B cell (primary cell): ENCODE measurements at regions not wholly inside any gene's neighbourhood (a gene's known extent, or its start where the extent isn't known, plus 50 kb on each side); places are given as distances from the start of the nearest gene placed in this dataset.

Experiments
- ATAC-seq: fragments of 200-7000 bp; cut with Tn5 transposase; one replicate; pipeline ENCODE4 v1.10.0; 2021; ENCODE audit warnings: low read depth, mild to moderate bottlenecking, moderate number of reproducible peaks, moderate library complexity
- CTCF ChIA-PET: fragments of 350-600 bp; sonication (Branson Sonifier 250); formaldehyde crosslinking; loops from one replicate; lab custom pipeline; 2021; ENCODE audit warnings: antibody characterized with exemption, inconsistent platforms; lab: Charles Lee
- POLR2A ChIA-PET: fragments of 350-600 bp; sonication (Branson Sonifier 250); formaldehyde crosslinking; loops from one replicate; lab custom pipeline; 2021; ENCODE audit warnings: antibody characterized with exemption; lab: Charles Lee
- DNase-seq: peaks from one replicate; pipeline ENCODE4 v3.0.0; 2013
- H2AFZ ChIP-seq: 2 replicates; pipeline ENCODE4 v1.6.1; 2012; ENCODE audit warnings: mild to moderate bottlenecking, low read depth, low read length; ENCODE audit not compliant: insufficient read depth, poor library complexity, severe bottlenecking
- H3K27ac ChIP-seq, 2 donors: 1 replicate in 1 of 2; 2 replicates in 1 of 2; pipeline ENCODE4 v1.5.1; 2012 to 2013; ENCODE audit warnings: low read length in 2 of 2, mild to moderate bottlenecking in 2 of 2, moderate library complexity in 1 of 2
- H3K27me3 ChIP-seq, 4 experiments: fragments of 200-600 bp in 1 of 4; sonication (generic) in 1 of 4; replicated peaks in 1 of 4; 1 replicate in 2 of 4; 2 replicates in 2 of 4; pipeline versions ENCODE4 v1.6.1 to v1.7.0; 2013 to 2016; ENCODE audit warnings: low read length in 3 of 4, mild to moderate bottlenecking in 2 of 4, mixed read lengths in 1 of 4, moderate library complexity in 1 of 4; ENCODE audit not compliant: insufficient read depth in 4 of 4, control insufficient read depth in 3 of 4; ENCODE audit errors: control extremely low read depth in 1 of 4
- H3K36me3 ChIP-seq, 2 experiments: replicated peaks in 1 of 2; 1 replicate in 1 of 2; 2 replicates in 1 of 2; pipeline versions ENCODE4 v1.6.1 to v1.7.1; 2013; ENCODE audit warnings: low read length in 1 of 2; ENCODE audit not compliant: insufficient read depth in 2 of 2, control insufficient read depth in 1 of 2; ENCODE audit errors: control extremely low read depth in 1 of 2, extremely low read depth in 1 of 2
- H3K4me1 ChIP-seq, 2 donors: fragments of 200-600 bp in 1 of 2; sonication (generic) in 1 of 2; 1 replicate in 1 of 2; 2 replicates in 1 of 2; pipeline versions ENCODE4 v1.5.1 to v1.6.1; 2013 to 2017; ENCODE audit warnings: low read length in 2 of 2; ENCODE audit not compliant: control insufficient read depth in 2 of 2, insufficient read depth in 2 of 2
- H3K4me2 ChIP-seq: replicated peaks from 2 replicates; pipeline ENCODE3; 2012; ENCODE audit warnings: mild to moderate bottlenecking, low read depth, low read length; ENCODE audit not compliant: poor library complexity, severe bottlenecking
- H3K4me3 ChIP-seq, 5 experiments: fragments of 200-600 bp in 1 of 5; sonication (generic) in 1 of 5; 1 replicate in 3 of 5; 2 replicates in 2 of 5; pipeline versions ENCODE4 v1.5.1 to v1.7.0; 2011 to 2016; ENCODE audit warnings: low read length in 4 of 5, mild to moderate bottlenecking in 4 of 5, low read depth in 2 of 5, control low read depth in 1 of 5, moderate library complexity in 1 of 5; ENCODE audit not compliant: insufficient read depth in 1 of 5; ENCODE audit errors: control extremely low read depth in 1 of 5, extremely low read depth in 1 of 5
- H3K79me2 ChIP-seq: fragments of 200-600 bp; sonication (generic); one replicate; pipeline ENCODE4 v1.6.0; 2016; ENCODE audit warnings: low read length; ENCODE audit not compliant: control insufficient read depth, insufficient read depth
- H3K9ac ChIP-seq: fragments of 200-600 bp; sonication (generic); 2 replicates; pipeline ENCODE4 v1.6.1; 2017; ENCODE audit warnings: mild to moderate bottlenecking, low read length, moderate library complexity
- H3K9me3 ChIP-seq, 3 donors: one replicate each; pipeline versions ENCODE4 v1.6.1 to v1.7.1; 2013; ENCODE audit warnings: low read length in 2 of 3; ENCODE audit not compliant: control insufficient read depth in 2 of 3, insufficient read depth in 1 of 3; ENCODE audit errors: control extremely low read depth in 1 of 3
- H4K20me1 ChIP-seq: 2 replicates; pipeline ENCODE4 v1.6.0; 2012; ENCODE audit warnings: mild to moderate bottlenecking, low read length; ENCODE audit not compliant: insufficient read depth, control insufficient read depth, poor library complexity, severe bottlenecking
- H3K27ac Mint-ChIP-seq: one replicate; pipeline ENCODE4 v1.8.0; 2021; ENCODE audit warnings: mixed read lengths
- H3K27me3 Mint-ChIP-seq: one replicate; pipeline ENCODE4 v1.8.0; 2021; ENCODE audit warnings: mixed read lengths
- H3K4me1 Mint-ChIP-seq: one replicate; pipeline ENCODE4 v1.8.0; 2021; ENCODE audit warnings: mixed read lengths
- H3K4me3 Mint-ChIP-seq: one replicate; pipeline ENCODE4 v1.8.0; 2021; ENCODE audit warnings: mixed read lengths
- H3K9me3 Mint-ChIP-seq: one replicate; pipeline ENCODE4 v1.8.0; 2022; ENCODE audit warnings: mixed read lengths; ENCODE audit not compliant: insufficient read depth
- CTCF ChIP-seq: fragments of 200-600 bp; IDR thresholded peaks from one replicate; pipeline ENCODE4 v1.8.0; 2022; ENCODE audit warnings: antibody characterized with exemption, mild to moderate bottlenecking
- EZH2 ChIP-seq: IDR thresholded peaks from 2 replicates; pipeline ENCODE4 v1.6.1; 2012; ENCODE audit warnings: borderline replicate concordance, low read depth, mild to moderate bottlenecking, moderate library complexity, low read length; ENCODE audit not compliant: insufficient read depth, poor library complexity, severe bottlenecking
- WGBS: methylation state at CpG from one replicate; pipeline ENCODE4 v1.1.5; 2013; ENCODE audit warnings: missing lambda C conversion rate; ENCODE audit not compliant: insufficient coverage; 5-methylcytosine and 5-hydroxymethylcytosine counted together
- intact Hi-C: fragments of 100-400 bp; cut with micrococcal nuclease; formaldehyde crosslinking; loops from one replicate; pipeline ENCODE4 v1.10.0; 2022

- DNase-seq (no peak), ATAC-seq (no peak)
- no peak overlapping the region for H3K4me2 ChIP-seq
- intact Hi-C loops, result no loop called here
- Mint-ChIP-seq H3K4me1 (peaks cover 6% of the 10 kb centered on the region), H3K4me3 (no peak overlapping the region), H3K27me3 (no peaks in the 10 kb centered on the region), H3K27ac (no peak overlapping the region), H3K9me3 (no peaks in the 10 kb centered on the region)
- H3K27ac ChIP-seq, result no peak overlapping the region
- H4K20me1 ChIP-seq, result no peaks in the 10 kb centered on the region
- ChIA-PET CTCF (no interaction called here), POLR2A (no interaction called here)
- no peak overlapping the region for H3K9ac ChIP-seq
- 100% methylated on average over 2 of the region's 6 CpGs for WGBS
- no peaks in the 10 kb centered on the region for H3K27me3 ChIP-seq
- no peaks in the 10 kb centered on the region for H3K36me3 ChIP-seq
- H3K4me1 ChIP-seq, result no peaks in the 10 kb centered on the region
- H3K4me3 ChIP-seq, result no peak overlapping the region
- TF ChIP-seq EZH2 (no peak), CTCF (no peak)
- H2AFZ ChIP-seq, result no peak overlapping the region
- no peaks in the 10 kb centered on the region for H3K9me3 ChIP-seq
- H3K79me2 ChIP-seq, result no peaks in the 10 kb centered on the region
These were observed 626.2 kb downstream of the MID1IP1 start for GRCh38 chrX:39427492-39427891.

GRCh38 chrX:39427906-39428305 is 626.6 kb downstream of the MID1IP1 start:
- no peak overlapping the region for H2AFZ ChIP-seq
- no peaks in the 10 kb centered on the region for H3K4me1 ChIP-seq
- H3K9ac ChIP-seq, result no peak overlapping the region
- POLR2A ChIA-PET, result no interaction called here
- H3K79me2 ChIP-seq, result no peaks in the 10 kb centered on the region
- H3K9me3 ChIP-seq, result no peaks in the 10 kb centered on the region
- no peak overlapping the region for H3K4me2 ChIP-seq
- no peaks in the 10 kb centered on the region for H4K20me1 ChIP-seq
- Mint-ChIP-seq H3K4me1 (peaks cover 6% of the 10 kb centered on the region), H3K27ac (no peak overlapping the region), H3K4me3 (no peak overlapping the region), H3K27me3 (no peaks in the 10 kb centered on the region), H3K9me3 (no peaks in the 10 kb centered on the region)
- no peaks in the 10 kb centered on the region for H3K27me3 ChIP-seq
- ATAC-seq (no peak), DNase-seq (no peak)
- H3K27ac ChIP-seq, result no peak overlapping the region
- WGBS, result no CpG with 5 or more reads among the region's 3 CpGs
- H3K36me3 ChIP-seq, result no peaks in the 10 kb centered on the region
- intact Hi-C loops, result no loop called here
- H3K4me3 ChIP-seq, result no peak overlapping the region
- TF ChIP-seq CTCF, result no peak
- TF ChIP-seq EZH2, result no peak
- CTCF ChIA-PET, result no interaction called here
